Hepatic stellate cell (primary cell): ENCODE measurements at regions not wholly inside any gene's neighbourhood (a gene's known extent, or its start where the extent isn't known, plus 50 kb on each side); places are given as distances from the start of the nearest gene placed in this dataset.
A peak's percentile ranks its signal among the peaks of the same experiment; 100 is the strongest.
"Not testable (repeated sequence)": the region's sequence is repeated elsewhere in the genome, so short reads cannot be mapped to it uniquely, and the experiment has no call there.

Source experiments
- DNase-seq: peaks from one replicate; pipeline ENCODE4 v3.0.0; 2011; ENCODE audit warnings: low spot score

- DNase-seq, result no peak
Measured at GRCh38 chr1:88544195-88544594, 139.9 kb upstream of the PKN2 start.

GRCh38 chr1:88549536-88549935 lies 134.5 kb upstream of the PKN2 start:
- no peak for DNase-seq

- no peak for DNase-seq
Measured at GRCh38 chr1:88552226-88552625, 131.8 kb upstream of the PKN2 start.

- no peak for DNase-seq
Measured at GRCh38 chr1:88557014-88557413, 127.1 kb upstream of the PKN2 start.

- DNase-seq, result no peak
Measured at GRCh38 chr1:88560621-88561020, 123.5 kb upstream of the PKN2 start.

GRCh38 chr1:88562991-88563390 lies 121.1 kb upstream of the PKN2 start:
- DNase-seq, result no peak

- no peak for DNase-seq
Measured at GRCh38 chr1:88566615-88567387, 117.3 kb upstream of the PKN2 start.

- DNase-seq, result no peak
Measured at GRCh38 chr1:88571506-88571905, 112.6 kb upstream of the PKN2 start.

- no peak for DNase-seq
Measured at GRCh38 chr1:88579598-88579997, 104.5 kb upstream of the PKN2 start.

GRCh38 chr1:88581703-88582102 lies 102.4 kb upstream of the PKN2 start:
- DNase-seq, result no peak

- no peak for DNase-seq
Measured at GRCh38 chr1:88593358-88593757, 90.7 kb upstream of the PKN2 start.

GRCh38 chr1:88595355-88596002 lies 88.6 kb upstream of the PKN2 start:
- peak; percentile 8 for DNase-seq

GRCh38 chr1:88597973-88598372 lies 86.1 kb upstream of the PKN2 start:
- not testable (repeated sequence) for DNase-seq

GRCh38 chr1:88608139-88608943 lies 75.7 kb upstream of the PKN2 start:
- peak; percentile 17 for DNase-seq

- DNase-seq, result no peak
Measured at GRCh38 chr1:88609051-88609450, 75.0 kb upstream of the PKN2 start.

GRCh38 chr1:88610687-88611086 lies 73.4 kb upstream of the PKN2 start:
- DNase-seq, result no peak

GRCh38 chr1:88612292-88612691 lies 71.8 kb upstream of the PKN2 start:
- no peak for DNase-seq

GRCh38 chr1:88612773-88613172 lies 71.3 kb upstream of the PKN2 start:
- no peak for DNase-seq

- DNase-seq, result no peak
Measured at GRCh38 chr1:88618331-88618730, 65.7 kb upstream of the PKN2 start.

GRCh38 chr1:88623101-88623500 lies 61.0 kb upstream of the PKN2 start:
- DNase-seq, result not testable (repeated sequence)
